SJCRH30 (cell line): ENCODE measurements at regions not wholly inside any gene's neighbourhood (a gene's known extent, or its start where the extent isn't known, plus 50 kb on each side); places are given as distances from the start of the nearest gene placed in this dataset.
"Not testable (repeated sequence)": the region's sequence is repeated elsewhere in the genome, so short reads cannot be mapped to it uniquely, and the experiment has no call there.

Source experiments
- DNase-seq, 2 experiments: peaks; one replicate each; pipeline ENCODE4 v3.0.0-alpha.2; 2015 to 2020
- H3K27ac ChIP-seq: fragments of 250-450 bp; sonication (Bioruptor Pico); 2 replicates; pipeline ENCODE4 v1.5.1; 2020; ENCODE audit warnings: mild to moderate bottlenecking, moderate library complexity
- H3K27me3 ChIP-seq: fragments of 250-450 bp; sonication (Bioruptor Pico); 2 replicates; pipeline ENCODE4 v1.5.1; 2020; ENCODE audit warnings: mild to moderate bottlenecking, moderate library complexity
- H3K36me3 ChIP-seq: fragments of 250-450 bp; sonication (Bioruptor Pico); 2 replicates; pipeline ENCODE4 v1.5.1; 2020; ENCODE audit warnings: mild to moderate bottlenecking, moderate library complexity
- H3K4me1 ChIP-seq: fragments of 250-450 bp; sonication (Bioruptor Pico); 2 replicates; pipeline ENCODE4 v1.5.1; 2020; ENCODE audit warnings: mild to moderate bottlenecking, moderate library complexity
- H3K4me3 ChIP-seq: fragments of 250-450 bp; sonication (Bioruptor Pico); 2 replicates; pipeline ENCODE4 v1.5.1; 2020; ENCODE audit warnings: mild to moderate bottlenecking, moderate library complexity
- H3K9me3 ChIP-seq: fragments of 250-450 bp; sonication (Bioruptor Pico); replicated peaks from 2 replicates; pipeline ENCODE4 v1.5.1; 2020; ENCODE audit warnings: mild to moderate bottlenecking, moderate library complexity

DNA sequence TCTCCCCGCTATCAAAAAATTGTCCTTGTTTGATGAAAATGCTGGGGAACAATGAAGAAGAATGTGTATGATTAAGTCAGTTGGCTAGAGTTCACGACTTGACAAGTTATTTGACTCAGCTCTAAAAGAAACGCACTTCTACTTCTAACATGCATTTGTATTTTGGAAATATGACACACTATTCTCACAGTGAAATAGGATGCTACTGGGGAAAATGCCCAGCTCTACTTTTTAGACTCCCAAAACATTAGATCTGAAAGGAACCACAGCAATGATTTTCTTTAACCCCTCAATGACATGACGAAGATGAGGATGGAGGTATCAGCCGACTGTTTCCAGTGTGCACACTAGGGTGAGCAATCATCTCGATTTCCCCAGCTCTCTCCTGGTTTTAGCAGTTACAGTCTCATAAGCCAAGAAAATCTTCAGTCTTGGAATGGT lies 83.6 kb upstream of the PCSK1 start:
- no peak overlapping the region for H3K27ac ChIP-seq
- no peak overlapping the region for H3K4me3 ChIP-seq
- H3K9me3 ChIP-seq: no peaks in the 10 kb centered on the region
- H3K36me3 ChIP-seq: no peaks in the 10 kb centered on the region
- no peak for DNase-seq
- 0 out of 2 replicates have a peak, but pooled peaks cover 4% of the 10 kb centered on the region for H3K27me3 ChIP-seq
- no peaks in the 10 kb centered on the region for H3K4me1 ChIP-seq

DNA sequence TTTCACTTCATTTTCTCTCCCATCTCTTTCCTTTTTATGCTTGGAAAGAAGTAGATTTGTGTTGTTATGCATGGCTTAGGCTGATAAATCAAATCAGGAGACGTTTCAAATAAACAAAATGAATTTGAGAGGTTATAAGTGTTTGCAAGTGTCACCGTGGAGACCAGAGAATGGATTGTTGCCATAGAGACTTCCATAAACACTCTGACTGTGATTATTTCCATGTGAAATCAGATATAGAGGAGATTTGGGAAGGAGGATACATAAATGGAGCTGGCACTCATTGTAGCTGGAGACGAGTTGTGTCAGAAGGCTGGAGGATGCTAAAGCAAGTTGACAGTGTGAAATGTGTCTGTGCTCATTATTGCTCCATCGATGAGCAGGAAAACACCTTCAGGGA lies 84.2 kb upstream of the PCSK1 start:
- DNase-seq: no peak
- Histone ChIP-seq H3K9me3 (no peaks in the 10 kb centered on the region), H3K4me1 (no peaks in the 10 kb centered on the region), H3K36me3 (no peaks in the 10 kb centered on the region), H3K27me3 (0 out of 2 replicates have a peak, but pooled peaks cover 2% of the 10 kb centered on the region), H3K27ac (no peak overlapping the region), H3K4me3 (no peak overlapping the region)

DNA sequence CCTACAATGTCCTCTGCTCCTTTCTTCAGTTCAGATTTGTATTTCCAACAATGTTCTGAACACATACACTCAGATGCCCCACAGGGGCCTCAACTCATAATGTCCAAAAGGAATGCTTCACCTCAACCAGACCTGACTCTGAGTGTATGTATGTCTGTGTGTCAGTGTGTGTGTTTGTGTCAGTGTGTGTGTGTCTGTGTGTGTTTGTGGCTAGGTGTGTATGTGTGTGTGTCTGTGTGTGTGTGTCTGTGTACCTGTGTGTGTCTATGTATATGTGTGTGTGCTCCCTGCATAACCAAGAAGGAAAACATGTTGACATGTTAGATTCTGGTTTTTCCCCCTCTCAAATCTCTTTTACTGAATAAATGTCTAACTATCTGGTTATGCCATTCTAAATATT lies 87.3 kb upstream of the PCSK1 start:
- no peaks in the 10 kb centered on the region for H3K27me3 ChIP-seq
- no peak for DNase-seq
- no peaks in the 10 kb centered on the region for H3K9me3 ChIP-seq
- no peak overlapping the region for H3K27ac ChIP-seq
- no peaks in the 10 kb centered on the region for H3K4me1 ChIP-seq
- H3K36me3 ChIP-seq: no peaks in the 10 kb centered on the region
- no peak overlapping the region for H3K4me3 ChIP-seq

DNA sequence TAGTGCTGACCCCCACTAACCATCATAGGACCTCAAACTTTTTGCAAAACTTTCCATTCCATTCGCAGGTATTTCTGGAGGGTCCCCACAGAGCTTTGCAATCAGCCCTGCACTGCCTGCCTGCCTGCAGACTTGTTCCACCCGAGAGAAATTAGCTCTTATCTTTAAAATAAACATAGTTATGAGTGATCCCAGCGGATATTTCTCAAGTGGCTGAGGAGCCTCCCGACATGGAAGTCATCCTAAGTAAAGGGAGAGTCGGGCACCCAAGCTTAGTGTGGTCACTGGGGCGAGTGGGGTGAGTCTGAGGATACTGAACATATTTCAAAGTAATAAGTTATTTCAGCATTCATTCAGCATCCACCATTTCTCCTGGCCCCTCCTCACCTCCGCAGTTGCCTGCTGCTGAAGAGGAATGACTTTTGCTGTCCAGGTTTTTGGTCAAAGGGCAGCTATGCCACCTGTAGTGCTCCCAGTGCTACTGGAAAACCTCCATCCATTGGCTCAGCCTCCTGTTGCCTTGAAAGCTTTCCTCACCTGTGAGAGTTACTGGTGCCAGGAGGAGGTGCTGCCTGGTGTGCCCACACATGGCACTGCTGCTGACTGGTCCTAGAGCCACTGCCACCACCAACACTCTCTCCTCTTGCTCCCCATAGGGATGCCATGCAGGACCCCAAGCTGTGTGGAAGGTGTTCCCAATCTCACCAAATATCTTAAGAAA lies 89.7 kb upstream of the PCSK1 start:
- no peaks in the 10 kb centered on the region for H3K27me3 ChIP-seq
- H3K4me1 ChIP-seq: no peaks in the 10 kb centered on the region
- H3K9me3 ChIP-seq: no peaks in the 10 kb centered on the region
- H3K36me3 ChIP-seq: no peaks in the 10 kb centered on the region
- no peak for DNase-seq
- no peak overlapping the region for H3K4me3 ChIP-seq
- no peak overlapping the region for H3K27ac ChIP-seq

DNA sequence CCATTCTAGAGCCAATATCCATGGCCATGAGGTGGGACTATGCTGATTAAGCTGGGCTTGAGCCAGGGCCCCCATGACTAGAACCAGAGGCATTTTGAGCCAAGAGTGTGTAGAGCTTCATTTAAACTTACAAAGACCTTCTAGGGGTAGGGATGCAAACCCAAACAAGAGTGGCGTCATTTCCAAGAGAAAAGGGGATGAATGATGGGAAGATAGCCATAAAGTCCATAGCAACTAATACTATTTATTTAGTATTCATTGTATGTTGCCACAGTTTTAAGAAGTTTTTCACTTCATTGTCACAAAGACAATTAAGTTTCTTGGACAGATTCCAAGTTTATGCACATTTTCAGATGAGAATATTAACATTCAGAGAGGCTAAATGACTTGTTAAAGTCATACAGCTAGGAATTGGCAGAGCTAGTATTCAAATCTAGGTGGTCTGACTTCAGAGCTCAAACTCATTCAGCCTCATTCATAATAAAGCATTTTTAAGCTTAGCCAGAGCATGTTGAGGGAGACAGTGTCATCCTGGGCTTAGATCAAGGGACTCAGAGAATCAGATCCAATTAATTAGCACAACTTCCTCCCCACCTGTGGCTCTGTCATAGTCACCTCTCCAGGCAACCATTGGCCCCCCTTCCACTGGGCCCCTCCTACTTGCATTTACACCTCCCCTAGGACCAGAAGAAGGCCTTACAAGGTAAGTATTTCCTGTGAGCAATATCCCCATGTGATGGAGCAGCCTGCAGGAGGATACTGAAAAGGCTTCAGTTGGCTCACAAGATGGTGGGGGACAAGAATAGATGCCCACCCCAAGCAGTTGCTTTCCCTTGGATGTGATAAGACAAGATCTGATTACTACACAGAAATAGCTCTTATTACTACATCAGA lies 95.0 kb upstream of the PCSK1 start:
- Histone ChIP-seq H3K4me3 (no peak overlapping the region), H3K36me3 (no peaks in the 10 kb centered on the region), H3K4me1 (no peaks in the 10 kb centered on the region), H3K27me3 (no peaks in the 10 kb centered on the region), H3K27ac (no peak overlapping the region), H3K9me3 (no peaks in the 10 kb centered on the region)
- no peak for DNase-seq

DNA sequence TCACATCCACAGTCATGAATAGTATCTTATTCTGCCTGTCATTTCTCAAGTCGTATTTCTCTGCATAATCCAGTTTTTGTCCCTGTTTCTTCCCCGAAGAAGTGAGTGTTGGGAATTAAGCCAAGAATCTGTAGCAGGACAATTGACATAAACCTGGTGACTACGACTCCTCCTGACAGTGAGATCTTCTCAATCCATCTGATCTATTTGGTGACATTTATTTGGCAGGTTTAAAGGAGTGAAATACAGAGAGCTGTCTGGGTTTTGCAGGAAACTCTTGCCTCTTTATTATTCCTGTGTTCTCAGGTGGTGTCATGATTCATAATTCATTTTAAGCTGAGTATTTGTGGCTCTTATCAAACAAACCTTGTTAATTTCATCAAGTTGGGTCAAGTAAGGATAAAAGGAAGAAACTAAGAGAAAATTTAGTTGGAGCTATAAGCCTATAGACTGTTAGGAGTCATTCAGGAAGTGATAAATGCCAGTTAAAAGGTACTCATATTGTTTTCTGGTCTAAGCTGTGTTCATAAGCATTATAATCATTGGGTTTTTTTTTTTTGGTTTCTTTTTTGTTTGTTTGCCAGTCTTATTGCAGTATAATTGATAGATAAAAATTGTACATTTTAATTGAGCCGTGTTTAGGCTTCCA lies 95.9 kb upstream of the PCSK1 start:
- Histone ChIP-seq H3K4me1 (no peaks in the 10 kb centered on the region), H3K36me3 (no peaks in the 10 kb centered on the region), H3K27ac (no peak overlapping the region), H3K9me3 (no peaks in the 10 kb centered on the region), H3K4me3 (no peak overlapping the region), H3K27me3 (no peaks in the 10 kb centered on the region)
- DNase-seq: no peak

DNA sequence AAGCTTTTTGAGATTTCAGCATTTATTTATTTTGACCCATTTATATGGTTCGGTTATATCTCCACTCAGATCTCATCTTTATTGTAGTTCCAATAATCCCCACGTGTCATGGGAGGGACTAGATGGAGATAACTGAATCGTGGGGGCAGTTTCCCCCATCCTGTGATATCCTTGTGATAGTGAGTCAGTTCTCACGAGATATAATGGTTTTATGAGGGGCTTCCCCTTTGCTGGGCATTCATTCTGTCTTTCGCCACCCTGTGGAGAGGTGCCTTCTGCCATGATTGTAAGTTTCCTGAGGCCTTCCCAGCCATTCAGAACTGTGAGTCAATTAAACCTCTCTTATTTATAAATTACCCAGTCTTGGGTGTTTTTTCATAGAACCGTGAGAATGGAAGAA lies 96.5 kb upstream of the PCSK1 start:
- H3K9me3 ChIP-seq: no peaks in the 10 kb centered on the region
- H3K27ac ChIP-seq: no peak overlapping the region
- H3K36me3 ChIP-seq: no peaks in the 10 kb centered on the region
- no peaks in the 10 kb centered on the region for H3K27me3 ChIP-seq
- no peak for DNase-seq
- H3K4me1 ChIP-seq: no peaks in the 10 kb centered on the region
- no peak overlapping the region for H3K4me3 ChIP-seq

DNA sequence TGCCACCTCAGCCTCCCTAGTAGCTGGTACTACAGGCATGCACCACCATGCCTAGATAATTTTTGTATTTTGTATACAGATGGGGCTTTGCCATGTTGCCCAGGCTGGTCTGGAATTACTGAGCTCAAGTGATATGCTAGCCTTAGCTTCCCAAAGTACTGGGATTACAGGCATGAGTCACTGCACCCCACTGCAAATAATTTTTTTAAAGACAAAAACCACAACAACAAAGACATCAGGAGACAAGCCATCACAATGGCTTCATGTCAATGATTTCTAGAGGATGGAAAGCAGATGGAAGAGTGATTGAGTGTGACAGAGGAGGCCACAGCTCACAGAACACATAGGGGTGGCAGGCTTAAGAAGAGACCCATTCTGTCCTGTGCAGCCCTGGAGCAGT lies 97.9 kb upstream of the PCSK1 start:
- Histone ChIP-seq H3K9me3 (no peaks in the 10 kb centered on the region), H3K27me3 (no peaks in the 10 kb centered on the region), H3K4me3 (no peak overlapping the region), H3K27ac (no peak overlapping the region), H3K4me1 (no peaks in the 10 kb centered on the region), H3K36me3 (no peaks in the 10 kb centered on the region)
- DNase-seq: no peak

DNA sequence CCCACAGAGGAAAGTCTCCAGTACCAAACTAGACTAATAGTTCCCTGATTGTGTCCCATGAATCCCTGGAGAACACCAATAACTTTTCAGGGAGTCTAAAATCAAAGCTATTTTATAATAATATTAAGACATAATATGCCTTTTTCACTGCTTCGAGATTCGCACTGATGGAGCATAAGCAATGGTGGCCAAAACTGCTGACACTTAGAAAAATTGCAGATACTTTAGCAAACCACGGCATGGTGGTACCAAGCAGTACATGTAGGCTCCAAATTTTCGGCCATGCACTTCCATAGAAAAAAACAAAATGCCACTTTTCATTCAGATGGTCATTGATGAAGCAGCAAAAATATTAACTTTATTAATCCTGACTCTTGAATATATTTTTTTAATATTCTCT lies 100.3 kb upstream of the PCSK1 start:
- DNase-seq: no peak
- H3K4me1 ChIP-seq: no peaks in the 10 kb centered on the region

DNA sequence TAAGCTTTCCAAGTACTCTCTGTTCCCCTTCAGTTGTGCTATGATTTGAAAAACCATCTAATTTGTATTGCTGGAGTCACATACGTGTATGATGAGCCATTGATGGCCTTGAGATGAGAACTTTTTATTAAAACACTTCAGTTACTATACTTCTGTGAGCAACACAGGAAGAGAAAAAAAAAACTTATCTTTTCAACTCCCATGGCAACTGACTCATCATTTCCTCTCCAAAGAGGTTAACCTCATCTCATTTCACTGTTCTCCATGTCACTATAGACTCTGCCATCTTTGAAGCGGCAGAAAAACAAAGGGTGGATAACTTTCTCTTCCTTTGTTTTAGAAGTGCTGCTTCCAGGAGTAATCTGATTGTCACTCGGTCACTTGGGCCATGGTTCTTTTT lies 104.3 kb upstream of the PCSK1 start:
- Histone ChIP-seq H3K36me3 (no peaks in the 10 kb centered on the region), H3K9me3 (no peaks in the 10 kb centered on the region), H3K4me3 (no peak overlapping the region), H3K27me3 (no peaks in the 10 kb centered on the region), H3K4me1 (no peaks in the 10 kb centered on the region), H3K27ac (no peak overlapping the region)
- DNase-seq: no peak

More for the DNA sequence above, 100.3 kb upstream of the PCSK1 start:
- H3K4me3 ChIP-seq: no peak overlapping the region
- no peak overlapping the region for H3K27ac ChIP-seq
- no peaks in the 10 kb centered on the region for H3K27me3 ChIP-seq
- no peaks in the 10 kb centered on the region for H3K36me3 ChIP-seq
- no peaks in the 10 kb centered on the region for H3K9me3 ChIP-seq

DNA sequence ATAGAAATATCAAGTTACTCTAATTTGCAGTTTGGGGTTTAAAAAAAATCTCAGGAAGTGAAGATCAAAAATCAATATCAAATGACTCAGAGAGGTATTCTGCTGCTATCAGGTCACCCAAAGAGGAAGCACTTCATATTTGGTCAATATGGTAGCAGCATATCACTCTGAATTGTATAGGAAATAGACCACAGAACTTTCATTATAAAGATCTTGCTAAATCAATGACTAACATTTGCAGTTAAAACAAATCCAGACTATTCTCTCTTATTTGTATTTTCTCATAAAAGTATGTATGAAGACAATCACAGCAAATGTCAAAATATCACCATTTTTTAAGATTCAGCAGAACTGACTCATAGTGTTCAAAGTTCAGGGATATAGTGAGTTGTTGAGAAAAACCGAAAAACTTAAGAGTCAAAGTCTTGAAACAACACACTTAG lies 105.8 kb upstream of the PCSK1 start:
- H3K27ac ChIP-seq: no peak overlapping the region
- no peak for DNase-seq
- H3K4me1 ChIP-seq: no peaks in the 10 kb centered on the region
- no peaks in the 10 kb centered on the region for H3K9me3 ChIP-seq
- H3K27me3 ChIP-seq: no peaks in the 10 kb centered on the region
- no peaks in the 10 kb centered on the region for H3K36me3 ChIP-seq
- H3K4me3 ChIP-seq: no peak overlapping the region

DNA sequence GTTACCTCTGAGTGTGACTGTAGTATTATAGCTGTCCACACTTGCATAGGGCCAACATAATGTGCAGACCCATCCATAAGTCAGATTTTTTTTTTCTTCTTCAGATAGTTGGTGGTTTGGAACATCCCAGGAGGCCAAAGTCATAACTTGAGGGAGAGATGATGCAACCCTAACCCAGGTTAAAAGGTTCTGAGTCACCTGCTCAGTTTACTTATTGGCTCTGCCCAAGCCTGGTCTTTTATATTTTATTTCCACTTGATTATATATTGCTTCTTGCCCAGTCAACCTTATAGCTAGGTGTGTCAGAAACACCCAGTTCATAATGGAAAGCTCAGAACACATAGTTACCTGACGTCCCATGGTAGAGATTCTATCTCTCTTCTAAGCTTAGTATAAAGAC lies 113.1 kb upstream of the PCSK1 start:
- no peaks in the 10 kb centered on the region for H3K27me3 ChIP-seq
- no peak overlapping the region for H3K4me3 ChIP-seq
- H3K27ac ChIP-seq: no peak overlapping the region
- no peak for DNase-seq
- H3K9me3 ChIP-seq: no peaks in the 10 kb centered on the region
- H3K4me1 ChIP-seq: no peaks in the 10 kb centered on the region
- H3K36me3 ChIP-seq: no peaks in the 10 kb centered on the region

DNA sequence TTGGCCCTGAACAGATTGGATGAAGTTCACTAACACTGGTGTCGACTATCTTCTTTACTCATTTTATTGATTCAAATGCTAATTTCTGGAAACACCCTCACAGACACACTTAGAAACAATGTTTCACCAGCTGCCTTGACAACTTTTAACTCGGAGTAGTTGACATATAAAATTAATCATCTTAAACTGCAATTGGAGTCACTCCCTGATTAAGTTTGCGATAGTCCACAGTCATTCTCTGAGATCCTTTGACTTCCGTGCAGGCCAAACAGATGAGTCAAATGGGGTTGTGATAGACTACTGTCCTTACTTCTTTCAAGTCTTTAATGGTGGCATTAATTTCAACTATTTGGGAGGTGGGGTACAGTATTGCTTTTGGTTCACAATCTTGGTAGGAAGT lies 114.4 kb upstream of the PCSK1 start:
- H3K4me1 ChIP-seq: no peaks in the 10 kb centered on the region
- no peaks in the 10 kb centered on the region for H3K27me3 ChIP-seq
- DNase-seq: no peak
- H3K9me3 ChIP-seq: no peaks in the 10 kb centered on the region
- no peak overlapping the region for H3K27ac ChIP-seq
- H3K4me3 ChIP-seq: no peak overlapping the region
- no peaks in the 10 kb centered on the region for H3K36me3 ChIP-seq

DNA sequence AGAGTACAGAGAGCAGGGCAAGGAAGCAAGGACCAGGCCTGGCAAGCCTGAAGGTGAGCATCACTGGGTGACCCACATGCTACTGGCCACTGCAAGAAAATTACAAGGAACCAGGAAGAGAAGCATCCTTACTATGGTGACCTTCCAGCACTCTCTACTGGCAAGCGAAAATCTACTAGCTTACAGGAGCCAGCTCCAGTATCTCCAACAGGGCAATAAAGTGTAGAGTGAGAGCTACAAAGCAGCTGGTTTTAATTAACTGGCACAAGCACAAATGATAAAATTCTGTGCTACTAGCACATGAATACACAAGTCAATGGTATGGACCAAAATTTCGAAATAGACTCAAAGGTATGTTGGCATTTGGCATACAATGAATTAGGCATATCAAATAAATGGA lies 113.3 kb upstream of the CAST start:
- Histone ChIP-seq H3K9me3 (no peaks in the 10 kb centered on the region), H3K4me1 (no peaks in the 10 kb centered on the region), H3K27me3 (no peaks in the 10 kb centered on the region), H3K27ac (no peak overlapping the region), H3K36me3 (no peaks in the 10 kb centered on the region), H3K4me3 (no peak overlapping the region)
- no peak for DNase-seq

DNA sequence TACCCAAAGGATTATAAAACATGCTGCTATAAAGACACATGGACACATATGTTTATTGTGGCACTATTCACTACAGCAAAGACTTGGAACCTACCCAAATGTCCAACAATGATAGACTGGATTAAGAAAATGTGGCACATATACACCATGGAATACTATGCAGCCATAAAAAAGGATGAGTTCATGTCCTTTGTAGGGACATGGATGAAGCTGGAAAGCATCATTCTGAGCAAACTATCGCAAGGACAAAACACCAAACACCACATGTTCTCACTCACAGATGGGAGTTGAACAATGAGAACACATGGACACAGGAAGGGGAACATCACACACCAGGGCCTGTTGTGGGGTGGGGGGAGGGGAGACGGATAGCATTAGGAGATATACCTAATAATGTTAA lies 101.3 kb upstream of the CAST start:
- H3K4me3 ChIP-seq, DNase-seq, H3K9me3 ChIP-seq, H3K27me3 ChIP-seq, H3K4me1 ChIP-seq, H3K27ac ChIP-seq, H3K36me3 ChIP-seq: not testable (repeated sequence)
